AG04449 (cell line): ENCODE measurements at regions not wholly inside any gene's neighbourhood (a gene's known extent, or its start where the extent isn't known, plus 50 kb on each side); places are given as distances from the start of the nearest gene placed in this dataset.
"Not testable (repeated sequence)": the region's sequence is repeated elsewhere in the genome, so short reads cannot be mapped to it uniquely, and the experiment has no call there.

Source experiments
- CTCF ChIA-PET: fragments of 350-600 bp; formaldehyde crosslinking; extraction: SDS; loops from one replicate; lab custom pipeline; 2021; ENCODE audit warnings: antibody characterized with exemption; lab: Yijun Ruan, JAX
- POLR2A ChIA-PET: fragments of 400-600, 350-600 bp; formaldehyde crosslinking; extraction: SDS; loops from one replicate; lab custom pipeline; 2020; ENCODE audit warnings: antibody characterized with exemption, inconsistent platforms; lab: Yijun Ruan, JAX
- DNase-seq: peaks from one replicate; pipeline ENCODE4 v3.0.0-alpha.2; 2010; ENCODE audit warnings: low read depth, low spot score
- H3K4me3 ChIP-seq: 2 replicates; pipeline ENCODE4 v1.5.1; 2011; ENCODE audit warnings: low read depth, mild to moderate bottlenecking, control low read depth, low read length
- TF ChIP-seq, protein P1 (sequence below): IDR thresholded peaks from one replicate; pipeline ENCODE4 v1.5.1; 2011; ENCODE audit warnings: mild to moderate bottlenecking, moderate library complexity, low read length, control low read depth, inconsistent platforms; ENCODE audit not compliant: insufficient read depth; ENCODE audit errors: missing control alignments

DNA sequence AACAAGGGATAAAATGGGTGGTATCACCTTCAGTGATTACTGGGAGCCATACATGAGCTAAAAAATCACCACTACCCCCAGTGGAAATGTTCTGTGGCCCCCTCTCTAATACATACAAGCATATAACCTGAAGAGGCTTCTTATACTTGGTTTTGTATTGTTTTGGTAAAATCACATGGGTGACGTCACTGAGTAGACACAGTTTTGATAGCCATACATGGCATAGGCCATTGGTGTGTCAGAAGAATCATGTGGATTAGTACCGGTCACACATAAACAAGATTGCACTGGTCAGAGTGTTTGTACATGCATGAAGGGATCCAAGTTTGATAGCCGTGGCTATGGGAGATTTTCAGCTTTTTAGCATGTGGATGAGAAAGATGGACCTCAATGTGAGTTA is 131.9 kb upstream of the RADX start:
- no peak for DNase-seq
- TF ChIP-seq, protein P1, sequence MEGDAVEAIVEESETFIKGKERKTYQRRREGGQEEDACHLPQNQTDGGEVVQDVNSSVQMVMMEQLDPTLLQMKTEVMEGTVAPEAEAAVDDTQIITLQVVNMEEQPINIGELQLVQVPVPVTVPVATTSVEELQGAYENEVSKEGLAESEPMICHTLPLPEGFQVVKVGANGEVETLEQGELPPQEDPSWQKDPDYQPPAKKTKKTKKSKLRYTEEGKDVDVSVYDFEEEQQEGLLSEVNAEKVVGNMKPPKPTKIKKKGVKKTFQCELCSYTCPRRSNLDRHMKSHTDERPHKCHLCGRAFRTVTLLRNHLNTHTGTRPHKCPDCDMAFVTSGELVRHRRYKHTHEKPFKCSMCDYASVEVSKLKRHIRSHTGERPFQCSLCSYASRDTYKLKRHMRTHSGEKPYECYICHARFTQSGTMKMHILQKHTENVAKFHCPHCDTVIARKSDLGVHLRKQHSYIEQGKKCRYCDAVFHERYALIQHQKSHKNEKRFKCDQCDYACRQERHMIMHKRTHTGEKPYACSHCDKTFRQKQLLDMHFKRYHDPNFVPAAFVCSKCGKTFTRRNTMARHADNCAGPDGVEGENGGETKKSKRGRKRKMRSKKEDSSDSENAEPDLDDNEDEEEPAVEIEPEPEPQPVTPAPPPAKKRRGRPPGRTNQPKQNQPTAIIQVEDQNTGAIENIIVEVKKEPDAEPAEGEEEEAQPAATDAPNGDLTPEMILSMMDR: no peak
- CTCF ChIA-PET: interaction anchor here (1.0 to 2.4 kb wide), 3 partner anchors 17 to 316 kb away, joined by 3 to 8 read pairs (median 4); no protein-coding TSS in a partner anchor
- POLR2A ChIA-PET: no interaction called here
- no peak overlapping the region for H3K4me3 ChIP-seq

DNA sequence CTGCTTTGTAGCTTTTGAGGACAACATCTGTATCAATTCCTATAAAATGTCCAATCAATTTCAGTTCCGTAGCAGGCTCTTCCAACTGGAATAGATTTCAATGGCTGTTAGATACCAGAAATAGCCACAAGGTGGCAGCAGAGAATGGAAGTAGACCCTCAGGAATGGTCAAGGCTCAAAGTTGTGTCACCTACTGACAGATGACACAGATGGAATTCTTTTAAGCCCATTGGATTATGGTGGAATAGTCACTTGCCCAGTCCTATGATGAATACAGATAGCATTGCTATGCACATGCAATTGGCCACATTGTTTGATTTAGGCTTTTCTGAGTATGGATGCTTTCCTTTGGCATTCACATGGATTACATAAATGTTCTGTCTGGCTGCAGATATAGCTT is 130.4 kb upstream of the RADX start:
- POLR2A ChIA-PET: no interaction called here
- DNase-seq: no peak
- H3K4me3 ChIP-seq: no peak overlapping the region
- CTCF ChIA-PET: interaction anchor here (0.7 to 2.4 kb wide), 16 partner anchors 9 to 325 kb away, joined by 3 to 10 read pairs (median 4); partner anchors contain the start of gene TBC1D8B
- TF ChIP-seq, protein P1: peak; percentile 31

DNA sequence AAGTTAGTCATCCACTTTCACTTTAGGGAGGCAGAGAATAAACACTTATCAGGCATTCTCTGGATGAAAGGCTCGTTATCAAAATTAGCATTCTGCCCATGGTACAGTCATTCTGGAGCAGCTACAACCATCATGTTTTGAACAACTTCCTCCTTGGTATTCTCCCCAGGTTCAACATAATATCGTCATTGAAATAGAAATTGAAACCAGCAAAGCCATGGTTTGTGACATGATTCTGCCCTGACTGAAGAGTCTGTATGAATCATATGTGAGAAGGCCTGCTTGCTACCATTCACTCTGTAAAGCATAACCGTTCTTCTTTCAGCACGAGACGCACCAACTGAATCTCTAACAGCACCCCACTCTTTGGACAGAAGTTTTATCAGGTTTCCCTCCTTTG is 127.5 kb upstream of the RADX start:
- ChIA-PET CTCF (interaction anchor here (1.6 kb wide), 1 partner anchor 265 kb away, joined by 4 read pairs; no protein-coding TSS in a partner anchor), POLR2A (no interaction called here)
- TF ChIP-seq, protein P1: no peak
- DNase-seq: no peak
- H3K4me3 ChIP-seq: no peak overlapping the region

DNA sequence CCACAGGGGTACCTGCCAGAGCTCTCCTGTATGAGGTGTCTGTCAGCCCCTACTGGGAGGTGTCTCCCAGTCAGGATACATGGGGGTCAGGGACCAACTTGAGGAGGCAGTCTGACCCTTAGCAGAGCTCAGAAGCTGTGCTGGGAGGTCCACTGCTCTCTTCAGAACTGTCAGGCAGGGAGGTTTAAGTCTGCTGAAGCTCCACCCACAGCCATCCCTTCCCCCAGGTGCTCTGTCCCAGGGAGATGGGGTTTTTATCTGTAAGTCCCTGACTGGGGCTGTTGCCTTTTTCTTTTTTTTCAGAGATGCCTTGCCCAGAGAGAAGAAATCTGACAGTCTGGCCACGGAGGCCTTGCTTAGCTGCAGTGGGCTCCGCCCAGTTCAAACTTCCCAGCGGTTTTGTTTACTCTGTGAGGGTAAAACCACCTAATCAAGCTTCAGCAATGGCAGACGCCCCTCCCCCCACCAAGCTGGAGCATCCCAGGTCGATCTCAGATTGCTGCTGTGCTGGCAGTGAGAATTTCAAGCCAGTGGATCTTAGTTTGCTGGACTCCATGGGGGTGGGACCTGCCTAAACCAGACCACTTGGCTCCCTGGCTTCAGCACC is 118.5 kb upstream of the RADX start:
- DNase-seq, CTCF ChIA-PET, H3K4me3 ChIP-seq, POLR2A ChIA-PET: not testable (repeated sequence)

DNA sequence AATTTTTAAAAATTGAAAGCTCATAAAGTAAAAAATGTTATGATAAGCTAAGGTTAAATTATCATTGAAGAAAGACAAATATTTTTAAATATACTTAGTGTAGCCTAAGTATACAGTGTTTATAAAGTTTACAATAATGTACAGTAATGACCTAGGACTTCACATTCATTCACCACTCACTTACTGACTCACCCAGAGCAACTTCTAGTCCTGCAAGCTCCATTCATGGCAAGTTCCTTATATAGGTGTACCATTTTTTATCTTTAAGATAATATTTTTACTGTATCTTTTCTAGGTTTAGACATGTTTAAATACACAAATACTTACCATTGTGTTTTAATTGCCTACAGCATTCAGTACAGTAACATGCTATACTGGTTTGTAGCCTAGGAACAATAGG is 112.3 kb upstream of the RADX start:
- TF ChIP-seq, protein P1: no peak
- ChIA-PET POLR2A (no interaction called here), CTCF (interaction anchor here (1.4 kb wide), 1 partner anchor 18 kb away, joined by 5 read pairs; no protein-coding TSS in a partner anchor)
- no peak overlapping the region for H3K4me3 ChIP-seq
- DNase-seq: no peak

DNA sequence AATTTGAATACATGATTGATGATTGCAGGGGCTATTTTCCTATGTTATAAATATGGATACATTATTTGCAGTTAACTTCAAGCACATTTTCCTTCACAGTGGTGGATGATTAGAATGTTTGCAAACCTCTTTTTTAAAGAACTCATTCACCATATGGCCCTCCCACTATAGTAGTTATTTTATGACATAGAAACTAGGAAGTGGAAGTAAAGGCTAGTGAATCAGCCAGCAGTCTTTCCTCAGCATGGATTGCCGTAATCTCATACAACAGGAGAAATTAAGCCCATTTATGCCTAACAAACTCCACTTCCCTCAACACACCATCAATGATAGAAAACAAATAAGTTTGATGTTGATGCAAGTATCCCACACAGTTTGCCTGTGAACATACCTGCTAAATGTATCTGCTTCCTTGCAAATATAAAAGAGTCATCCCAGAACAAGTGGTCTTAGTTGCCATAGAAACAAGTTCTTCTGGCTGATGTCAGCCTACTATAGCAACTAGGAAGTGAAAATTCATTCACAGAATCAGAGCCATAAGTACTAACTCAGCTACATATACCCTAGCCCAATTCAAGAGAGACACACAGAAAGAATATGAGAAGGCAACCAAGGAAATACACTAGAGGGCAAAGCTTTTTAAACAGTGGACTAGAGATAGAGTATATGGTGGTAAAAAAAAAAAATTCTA is 100.9 kb upstream of the RADX start:
- POLR2A ChIA-PET: no interaction called here
- no peak overlapping the region for H3K4me3 ChIP-seq
- CTCF ChIA-PET: no interaction called here
- TF ChIP-seq, protein P1: no peak
- DNase-seq: no peak
